ENCODE measurements at regions not wholly inside any gene's neighbourhood (a gene's known extent, or its start where the extent isn't known, plus 50 kb on each side); places are given as distances from the start of the nearest gene placed in this dataset.

GRCh38 chr12:87853448-87854003 lies 175.7 kb downstream of the C12orf50 start:
- Histone ChIP-seq H3K36me3 (ENCODE audit: control insufficient read depth, insufficient read depth, low read length) (no peaks in the 10 kb centered on the region), H3K27me3 (replicated peaks; ENCODE audit: control insufficient read depth, insufficient read depth, low read length) (no peaks in the 10 kb centered on the region), H3K4me3 (replicated peaks; ENCODE audit: low read depth, low read length) (no peak overlapping the region)
- no peak for DNase-seq (ENCODE audit: extremely low read depth, insufficient read length)
- TF ChIP-seq CTCF (IDR thresholded peaks at IDR 0.05; ENCODE audit: insufficient read depth, low read length, poor library complexity, severe bottlenecking): no peak

- no peak overlapping the region for H3K4me3 ChIP-seq (replicated peaks; ENCODE audit: low read depth, low read length)
- no peak for TF ChIP-seq CTCF (IDR thresholded peaks at IDR 0.05; ENCODE audit: insufficient read depth, low read length, poor library complexity, severe bottlenecking)
- DNase-seq (ENCODE audit: extremely low read depth, insufficient read length): no peak
- H3K27me3 ChIP-seq (replicated peaks; ENCODE audit: control insufficient read depth, insufficient read depth, low read length): no peaks in the 10 kb centered on the region
- H3K36me3 ChIP-seq (ENCODE audit: control insufficient read depth, insufficient read depth, low read length): no peaks in the 10 kb centered on the region
These were observed 180.1 kb downstream of the C12orf50 start for GRCh38 chr12:87849074-87849473.

GRCh38 chr12:87848248-87848868 lies 180.8 kb downstream of the C12orf50 start:
- TF ChIP-seq CTCF (IDR thresholded peaks at IDR 0.05; ENCODE audit: insufficient read depth, low read length, poor library complexity, severe bottlenecking): peak; percentile 72
- no peak overlapping the region for H3K4me3 ChIP-seq (replicated peaks; ENCODE audit: low read depth, low read length)
- no peaks in the 10 kb centered on the region for H3K27me3 ChIP-seq (replicated peaks; ENCODE audit: control insufficient read depth, insufficient read depth, low read length)
- DNase-seq (ENCODE audit: extremely low read depth, insufficient read length): no peak
- H3K36me3 ChIP-seq (ENCODE audit: control insufficient read depth, insufficient read depth, low read length): no peaks in the 10 kb centered on the region

GRCh38 chr12:87847147-87847546 lies 182.1 kb downstream of the C12orf50 start:
- Histone ChIP-seq H3K36me3 (ENCODE audit: control insufficient read depth, insufficient read depth, low read length) (no peaks in the 10 kb centered on the region), H3K4me3 (replicated peaks; ENCODE audit: low read depth, low read length) (no peak overlapping the region), H3K27me3 (replicated peaks; ENCODE audit: control insufficient read depth, insufficient read depth, low read length) (no peaks in the 10 kb centered on the region)
- TF ChIP-seq CTCF (IDR thresholded peaks at IDR 0.05; ENCODE audit: insufficient read depth, low read length, poor library complexity, severe bottlenecking): no peak
- no peak for DNase-seq (ENCODE audit: extremely low read depth, insufficient read length)

GRCh38 chr12:87846045-87846444 lies 183.2 kb downstream of the C12orf50 start:
- no peak for TF ChIP-seq CTCF (IDR thresholded peaks at IDR 0.05; ENCODE audit: insufficient read depth, low read length, poor library complexity, severe bottlenecking)
- H3K27me3 ChIP-seq (replicated peaks; ENCODE audit: control insufficient read depth, insufficient read depth, low read length): no peaks in the 10 kb centered on the region
- no peak overlapping the region for H3K4me3 ChIP-seq (replicated peaks; ENCODE audit: low read depth, low read length)
- DNase-seq (ENCODE audit: extremely low read depth, insufficient read length): no peak
- no peaks in the 10 kb centered on the region for H3K36me3 ChIP-seq (ENCODE audit: control insufficient read depth, insufficient read depth, low read length)
